ENCODE measurements at regions not wholly inside any gene's neighbourhood (a gene's known extent, or its start where the extent isn't known, plus 50 kb on each side); places are given as distances from the start of the nearest gene placed in this dataset.
"Not testable (repeated sequence)": the region's sequence is repeated elsewhere in the genome, so short reads cannot be mapped to it uniquely, and the experiment has no call there.

GRCh38 chr6:167744681-167745669, 81.7 kb upstream of the AFDN start:
- no peaks in the 10 kb centered on the region for H3K9me3 Mint-ChIP-seq
- no peaks in the 10 kb centered on the region for H3K27me3 Mint-ChIP-seq
- no peaks in the 10 kb centered on the region for H3K4me1 Mint-ChIP-seq
- DNase-seq (ENCODE audit: low spot score in 2 of 2) (no peak), ATAC-seq (ENCODE audit: low read depth) (no peak)
- no peaks in the 10 kb centered on the region for H3K36me3 Mint-ChIP-seq
- no peak overlapping the region for H3K4me3 Mint-ChIP-seq
- no peak overlapping the region for H3K27ac Mint-ChIP-seq

- Mint-ChIP-seq H3K36me3 (no peaks in the 10 kb centered on the region), H3K27ac (no peak overlapping the region), H3K4me3 (no peak overlapping the region), H3K4me1 (no peaks in the 10 kb centered on the region), H3K27me3 (no peaks in the 10 kb centered on the region), H3K9me3 (no peaks in the 10 kb centered on the region)
- no peak for ATAC-seq (ENCODE audit: low read depth)
- DNase-seq (ENCODE audit: low spot score in 2 of 2), result no peak
Observed at GRCh38 chr6:167745670-167746389, 80.9 kb upstream of the AFDN start.

GRCh38 chr6:167746390-167746907, 80.3 kb upstream of the AFDN start:
- no peak overlapping the region for H3K27ac Mint-ChIP-seq

GRCh38 chr6:167746975-167747374, 79.7 kb upstream of the AFDN start:
- Mint-ChIP-seq H3K9me3 (no peaks in the 10 kb centered on the region), H3K27me3 (no peaks in the 10 kb centered on the region), H3K27ac (no peak overlapping the region), H3K4me1 (no peaks in the 10 kb centered on the region), H3K4me3 (no peak overlapping the region), H3K36me3 (no peaks in the 10 kb centered on the region)
- DNase-seq (ENCODE audit: low spot score in 2 of 2) (no peak), ATAC-seq (ENCODE audit: low read depth) (no peak)

More at GRCh38 chr6:167746390-167746907, 80.3 kb upstream of the AFDN start:
- H3K9me3 Mint-ChIP-seq, result no peaks in the 10 kb centered on the region
- ATAC-seq (ENCODE audit: low read depth), result no peak
- H3K36me3 Mint-ChIP-seq, result no peaks in the 10 kb centered on the region
- no peak overlapping the region for H3K4me3 Mint-ChIP-seq
- no peaks in the 10 kb centered on the region for H3K4me1 Mint-ChIP-seq
- DNase-seq (ENCODE audit: low spot score in 2 of 2), result no peak
- no peaks in the 10 kb centered on the region for H3K27me3 Mint-ChIP-seq

- Mint-ChIP-seq H3K27me3 (peaks cover 1% of the 10 kb centered on the region), H3K9me3 (no peaks in the 10 kb centered on the region), H3K4me3 (no peak overlapping the region)
Observed at GRCh38 chr6:167747645-167748044, 79.1 kb upstream of the AFDN start.

GRCh38 chr6:167748046-167748445, 78.7 kb upstream of the AFDN start:
- Mint-ChIP-seq H3K9me3 (no peaks in the 10 kb centered on the region), H3K4me3 (no peak overlapping the region), H3K27ac (no peak overlapping the region), H3K4me1 (no peaks in the 10 kb centered on the region), H3K36me3 (no peaks in the 10 kb centered on the region), H3K27me3 (peaks cover 1% of the 10 kb centered on the region)
- no peak for DNase-seq (ENCODE audit: low spot score in 2 of 2)
- ATAC-seq (ENCODE audit: low read depth), result no peak

More at GRCh38 chr6:167747645-167748044, 79.1 kb upstream of the AFDN start:
- no peak overlapping the region for H3K27ac Mint-ChIP-seq
- ATAC-seq (ENCODE audit: low read depth) (no peak), DNase-seq (ENCODE audit: low spot score in 2 of 2) (no peak)
- H3K4me1 Mint-ChIP-seq, result no peaks in the 10 kb centered on the region
- H3K36me3 Mint-ChIP-seq, result no peaks in the 10 kb centered on the region

GRCh38 chr6:167748458-167749379, 78.0 kb upstream of the AFDN start:
- ATAC-seq (ENCODE audit: low read depth), result no peak

GRCh38 chr6:167750956-167751358, 75.8 kb upstream of the AFDN start:
- peaks cover 1% of the 10 kb centered on the region for H3K27me3 Mint-ChIP-seq
- DNase-seq (ENCODE audit: low spot score in 2 of 2) (no peak), ATAC-seq (ENCODE audit: low read depth) (no peak)
- H3K4me3 Mint-ChIP-seq, result no peak overlapping the region
- H3K4me1 Mint-ChIP-seq, result no peaks in the 10 kb centered on the region
- H3K9me3 Mint-ChIP-seq, result peaks cover 2% of the 10 kb centered on the region
- H3K36me3 Mint-ChIP-seq, result no peaks in the 10 kb centered on the region
- no peak overlapping the region for H3K27ac Mint-ChIP-seq

More at GRCh38 chr6:167748458-167749379, 78.0 kb upstream of the AFDN start:
- Mint-ChIP-seq H3K36me3 (no peaks in the 10 kb centered on the region), H3K27me3 (peaks cover 1% of the 10 kb centered on the region), H3K4me1 (no peaks in the 10 kb centered on the region), H3K27ac (no peak overlapping the region), H3K9me3 (peaks cover under 1% of the 10 kb centered on the region), H3K4me3 (no peak overlapping the region)
- DNase-seq (ENCODE audit: low spot score in 2 of 2), result no peak

- no peaks in the 10 kb centered on the region for H3K4me1 Mint-ChIP-seq
- no peak overlapping the region for H3K27ac Mint-ChIP-seq
- ATAC-seq (ENCODE audit: low read depth) (no peak), DNase-seq (ENCODE audit: low spot score in 2 of 2) (no peak)
- H3K36me3 Mint-ChIP-seq, result no peaks in the 10 kb centered on the region
- no peak overlapping the region for H3K4me3 Mint-ChIP-seq
- H3K9me3 Mint-ChIP-seq, result peaks cover 2% of the 10 kb centered on the region
- peaks cover 1% of the 10 kb centered on the region for H3K27me3 Mint-ChIP-seq
Observed at GRCh38 chr6:167751579-167752115, 75.1 kb upstream of the AFDN start.

- not testable (repeated sequence) for H3K9me3 Mint-ChIP-seq; H3K27me3 Mint-ChIP-seq; H3K4me3 Mint-ChIP-seq; H3K4me1 Mint-ChIP-seq; H3K27ac Mint-ChIP-seq; ATAC-seq (ENCODE audit: low read depth); H3K36me3 Mint-ChIP-seq; DNase-seq (ENCODE audit: low spot score in 2 of 2)
Observed at GRCh38 chr6:167753281-167753680, 73.4 kb upstream of the AFDN start.

GRCh38 chr6:167754691-167755090, 72.0 kb upstream of the AFDN start:
- no peaks in the 10 kb centered on the region for H3K36me3 Mint-ChIP-seq
- no peaks in the 10 kb centered on the region for H3K4me1 Mint-ChIP-seq
- DNase-seq (ENCODE audit: low spot score in 2 of 2) (no peak), ATAC-seq (ENCODE audit: low read depth) (no peak)
- no peak overlapping the region for H3K4me3 Mint-ChIP-seq
- H3K27ac Mint-ChIP-seq, result no peak overlapping the region
- peaks cover 14% of the 10 kb centered on the region for H3K27me3 Mint-ChIP-seq
- H3K9me3 Mint-ChIP-seq, result peaks cover 2% of the 10 kb centered on the region

- Mint-ChIP-seq H3K27me3 (peaks cover 17% of the 10 kb centered on the region), H3K36me3 (no peaks in the 10 kb centered on the region), H3K4me3 (no peak overlapping the region), H3K27ac (no peak overlapping the region), H3K9me3 (peaks cover 2% of the 10 kb centered on the region), H3K4me1 (no peaks in the 10 kb centered on the region)
- ATAC-seq (ENCODE audit: low read depth) (no peak), DNase-seq (ENCODE audit: low spot score in 2 of 2) (no peak)
Observed at GRCh38 chr6:167755461-167755860, 71.2 kb upstream of the AFDN start.

GRCh38 chr6:167756597-167756996, 70.1 kb upstream of the AFDN start:
- H3K27me3 Mint-ChIP-seq, result peaks cover 17% of the 10 kb centered on the region
- H3K27ac Mint-ChIP-seq, result no peak overlapping the region
- H3K36me3 Mint-ChIP-seq, result no peaks in the 10 kb centered on the region
- no peak overlapping the region for H3K4me3 Mint-ChIP-seq
- no peaks in the 10 kb centered on the region for H3K4me1 Mint-ChIP-seq
- ATAC-seq (ENCODE audit: low read depth), result no peak
- no peak for DNase-seq (ENCODE audit: low spot score in 2 of 2)
- H3K9me3 Mint-ChIP-seq, result peaks cover 2% of the 10 kb centered on the region
